Neuron (in vitro differentiated cells): ENCODE measurements at regions not wholly inside any gene's neighbourhood (a gene's known extent, or its start where the extent isn't known, plus 50 kb on each side); places are given as distances from the start of the nearest gene placed in this dataset.
"Not testable (repeated sequence)": the region's sequence is repeated elsewhere in the genome, so short reads cannot be mapped to it uniquely, and the experiment has no call there.

Experiments used
- H2AFZ ChIP-seq: one replicate; pipeline ENCODE4 v1.6.1; 2013; ENCODE audit warnings: low read depth, mild to moderate bottlenecking, inconsistent platforms, low read length, moderate library complexity
- H3K27me3 ChIP-seq: one replicate; pipeline ENCODE4 v1.6.1; 2013; ENCODE audit warnings: low read length; ENCODE audit not compliant: insufficient read depth
- H3K36me3 ChIP-seq: one replicate; pipeline ENCODE4 v1.6.1; 2013; ENCODE audit warnings: low read length; ENCODE audit not compliant: insufficient read depth
- H3K4me1 ChIP-seq: one replicate; pipeline ENCODE4 v1.6.1; 2013; ENCODE audit warnings: low read length; ENCODE audit not compliant: insufficient read depth
- H3K4me3 ChIP-seq: 2 replicates; pipeline ENCODE4 v1.5.1; 2013; ENCODE audit warnings: mild to moderate bottlenecking, low read length, moderate library complexity
- H3K9me3 ChIP-seq: one replicate; pipeline ENCODE4 v1.6.1; 2013; ENCODE audit warnings: low read length

- H3K4me1 ChIP-seq = no peaks in the 10 kb centered on the region
- H3K4me3 ChIP-seq = no peak overlapping the region
- H3K9me3 ChIP-seq = no peaks in the 10 kb centered on the region
- no peaks in the 10 kb centered on the region for H3K27me3 ChIP-seq
- no peaks in the 10 kb centered on the region for H3K36me3 ChIP-seq
- no peak overlapping the region for H2AFZ ChIP-seq
Observed at GRCh38 chrX:39414290-39414854, 613.1 kb downstream of the MID1IP1 start.

DNA sequence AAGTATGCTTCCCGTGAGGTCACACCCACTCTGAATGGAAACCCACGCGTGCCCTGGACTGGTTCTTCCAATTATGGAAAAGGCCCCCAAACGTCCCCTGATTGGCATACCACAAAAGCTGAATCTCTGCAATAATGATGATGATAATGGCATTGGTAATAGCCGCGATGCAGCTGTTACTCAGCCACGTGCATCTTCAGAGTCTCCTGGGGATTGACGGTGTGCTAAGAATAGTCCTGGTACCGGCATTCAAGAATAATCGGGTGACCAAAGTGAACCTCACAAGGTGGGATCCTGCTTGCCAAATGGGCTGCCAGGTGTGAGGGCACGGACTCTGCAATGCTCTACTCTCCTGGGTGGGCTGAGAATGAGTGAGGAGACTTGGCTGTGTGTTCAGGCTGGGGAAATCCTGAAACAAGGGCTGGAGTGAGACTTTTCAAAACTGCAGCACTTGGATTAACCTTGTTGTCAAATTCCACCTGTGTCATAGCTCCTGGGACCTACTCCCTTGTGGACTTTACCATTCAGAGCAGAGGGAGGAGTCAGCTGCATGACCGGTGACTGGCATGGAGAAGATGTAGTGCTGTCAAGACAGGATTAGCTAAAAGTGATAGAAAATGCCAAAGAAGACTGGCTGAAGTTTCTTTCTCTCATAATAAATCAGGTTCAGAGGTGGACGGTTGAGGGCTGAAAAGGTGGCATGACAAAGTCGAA lies 615.4 kb downstream of the MID1IP1 start:
- no peak overlapping the region for H2AFZ ChIP-seq
- H3K27me3 ChIP-seq = no peaks in the 10 kb centered on the region
- H3K9me3 ChIP-seq = no peaks in the 10 kb centered on the region
- H3K36me3 ChIP-seq = no peaks in the 10 kb centered on the region
- no peak overlapping the region for H3K4me3 ChIP-seq
- H3K4me1 ChIP-seq = no peaks in the 10 kb centered on the region

DNA sequence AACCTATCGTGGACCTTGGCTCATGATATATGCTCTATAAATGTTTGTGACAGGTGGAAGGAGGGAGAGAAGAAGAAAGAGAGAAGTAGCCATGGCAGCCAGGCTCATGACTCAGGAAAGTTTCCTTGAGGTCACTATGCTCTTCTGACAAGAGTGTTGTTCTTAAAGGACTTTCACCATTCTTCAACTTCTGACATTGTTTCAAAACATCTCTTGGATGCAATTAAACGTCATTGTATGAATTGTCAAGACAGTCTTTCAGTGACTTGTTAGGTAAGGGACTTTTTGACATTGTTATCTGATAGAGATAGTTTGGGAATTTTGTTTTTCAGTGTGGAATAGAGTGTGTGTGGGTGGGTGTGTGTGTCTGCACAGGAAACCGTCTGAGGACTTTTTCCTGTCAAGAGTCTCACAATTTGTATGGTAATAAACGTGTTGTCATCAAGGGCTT lies 617.0 kb downstream of the MID1IP1 start:
- Histone ChIP-seq H3K36me3 (no peaks in the 10 kb centered on the region), H3K9me3 (no peaks in the 10 kb centered on the region), H3K4me1 (no peaks in the 10 kb centered on the region), H3K4me3 (no peak overlapping the region), H2AFZ (no peak overlapping the region), H3K27me3 (peaks cover 4% of the 10 kb centered on the region)

DNA sequence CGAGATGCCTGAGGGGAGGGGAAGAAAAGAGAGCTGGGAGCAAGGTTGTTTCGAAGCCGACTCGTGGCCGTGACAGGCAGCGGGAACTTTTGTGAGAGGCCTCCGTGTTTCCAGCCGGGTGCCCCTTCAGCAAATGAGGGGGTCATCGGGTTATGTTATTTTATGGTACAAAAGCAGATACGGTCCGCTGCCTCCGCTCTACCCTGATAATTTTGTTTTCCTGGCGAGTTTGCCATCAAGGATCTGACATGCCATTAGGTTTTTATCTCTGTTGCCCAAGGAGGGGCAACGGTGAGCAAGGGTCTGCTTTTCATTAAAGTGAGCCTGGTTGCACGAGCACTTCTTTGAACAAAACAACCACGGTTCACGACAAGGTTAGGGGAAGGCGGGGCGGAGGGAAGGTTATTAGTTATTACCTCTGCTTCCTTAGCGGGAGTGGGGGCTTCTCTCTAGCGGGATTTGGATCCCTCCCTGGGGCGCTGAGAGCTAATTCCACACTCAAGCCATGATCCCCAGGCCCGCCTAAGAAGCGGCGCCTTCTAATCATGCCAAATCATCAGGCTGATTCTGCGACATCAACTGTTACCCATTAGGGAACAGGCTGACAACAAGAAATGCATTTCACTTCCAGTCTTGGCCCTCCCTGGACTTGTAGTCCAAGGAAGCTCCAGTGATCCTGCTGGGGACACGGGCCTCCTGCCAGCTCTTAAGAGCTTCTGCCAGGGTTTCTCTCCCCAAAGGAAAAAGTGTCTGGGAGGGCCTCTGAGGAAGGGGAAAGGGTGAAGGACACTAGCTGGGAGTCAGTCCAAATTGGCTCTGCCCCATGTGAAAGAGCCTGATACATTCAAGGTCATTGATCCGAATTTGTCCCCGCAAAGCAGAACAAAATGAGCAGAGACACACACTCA lies 617.7 kb downstream of the MID1IP1 start:
- peaks cover 4% of the 10 kb centered on the region for H3K27me3 ChIP-seq
- no peaks in the 10 kb centered on the region for H3K9me3 ChIP-seq
- no peak overlapping the region for H2AFZ ChIP-seq
- no peaks in the 10 kb centered on the region for H3K36me3 ChIP-seq
- H3K4me3 ChIP-seq = no peak overlapping the region
- no peaks in the 10 kb centered on the region for H3K4me1 ChIP-seq

DNA sequence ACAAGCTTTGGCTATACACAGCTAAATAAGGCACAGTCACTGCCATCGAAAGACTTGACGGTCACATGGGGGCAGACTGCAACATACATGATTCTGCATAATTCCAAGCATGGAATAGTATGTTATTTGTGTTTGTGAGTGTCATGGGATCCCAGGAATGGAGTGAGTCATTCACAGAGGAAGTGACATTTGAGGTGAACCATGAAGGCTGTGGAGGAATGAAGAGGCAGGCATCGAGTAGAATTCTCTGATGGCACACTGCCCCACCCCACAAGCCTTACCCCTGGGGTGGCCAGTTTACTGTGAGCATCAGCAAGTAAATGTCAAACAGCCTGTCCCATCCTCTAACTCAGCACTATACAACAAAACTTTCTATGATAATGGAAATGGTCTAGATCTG lies 619.7 kb downstream of the MID1IP1 start:
- Histone ChIP-seq H3K36me3 (no peaks in the 10 kb centered on the region), H3K27me3 (peaks cover 4% of the 10 kb centered on the region), H2AFZ (no peak overlapping the region), H3K4me3 (no peak overlapping the region), H3K9me3 (no peaks in the 10 kb centered on the region), H3K4me1 (no peaks in the 10 kb centered on the region)

- Histone ChIP-seq H3K9me3 (no peaks in the 10 kb centered on the region), H3K4me3 (no peak overlapping the region), H3K27me3 (peaks cover 4% of the 10 kb centered on the region), H3K4me1 (no peaks in the 10 kb centered on the region), H3K36me3 (no peaks in the 10 kb centered on the region), H2AFZ (no peak overlapping the region)
Observed at GRCh38 chrX:39425124-39425806, 624.0 kb downstream of the MID1IP1 start.

DNA sequence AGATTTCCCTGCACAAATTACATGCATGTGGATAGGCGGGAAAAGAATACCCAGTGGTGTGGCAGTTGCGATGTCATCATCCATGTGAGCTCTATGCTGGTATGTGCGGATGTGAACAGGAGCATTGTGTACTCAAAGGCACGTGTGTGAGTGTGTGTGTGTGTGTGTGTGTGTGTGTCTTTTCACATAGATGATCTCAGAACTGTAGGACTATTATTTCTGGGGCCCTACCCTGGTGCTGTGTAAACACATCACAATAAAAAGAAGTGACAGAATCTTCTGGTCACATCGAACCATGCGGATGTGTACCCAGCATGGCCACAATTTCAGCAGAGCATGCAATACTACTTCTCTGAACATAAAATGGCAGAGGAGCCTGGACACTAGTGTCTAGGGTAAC lies 624.8 kb downstream of the MID1IP1 start:
- Histone ChIP-seq H3K4me1 (no peaks in the 10 kb centered on the region), H2AFZ (no peak overlapping the region), H3K36me3 (no peaks in the 10 kb centered on the region), H3K9me3 (no peaks in the 10 kb centered on the region), H3K27me3 (peaks cover 4% of the 10 kb centered on the region), H3K4me3 (no peak overlapping the region)

DNA sequence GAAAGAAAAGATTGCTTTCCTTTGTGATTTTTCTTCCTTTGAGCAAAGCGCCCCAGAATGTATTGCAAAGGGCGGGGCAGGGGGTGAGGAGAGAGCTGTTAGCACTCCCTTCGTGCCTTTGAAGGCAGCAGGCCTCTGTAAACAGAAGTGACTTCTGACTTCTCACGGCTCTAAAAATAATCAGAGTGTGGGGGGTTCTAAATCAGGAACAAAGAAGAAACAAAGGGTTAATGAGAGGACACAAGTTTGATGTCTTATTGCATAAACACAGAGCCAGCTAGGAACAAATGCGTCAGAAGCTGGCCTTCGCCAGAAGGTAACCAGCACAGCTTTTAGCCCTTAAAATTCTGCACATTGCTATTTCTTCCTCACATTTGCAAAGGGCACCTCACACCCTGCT lies 626.2 kb downstream of the MID1IP1 start:
- H2AFZ ChIP-seq = no peak overlapping the region
- no peaks in the 10 kb centered on the region for H3K4me1 ChIP-seq
- H3K27me3 ChIP-seq = peaks cover 4% of the 10 kb centered on the region
- no peak overlapping the region for H3K4me3 ChIP-seq
- no peaks in the 10 kb centered on the region for H3K9me3 ChIP-seq
- H3K36me3 ChIP-seq = no peaks in the 10 kb centered on the region

DNA sequence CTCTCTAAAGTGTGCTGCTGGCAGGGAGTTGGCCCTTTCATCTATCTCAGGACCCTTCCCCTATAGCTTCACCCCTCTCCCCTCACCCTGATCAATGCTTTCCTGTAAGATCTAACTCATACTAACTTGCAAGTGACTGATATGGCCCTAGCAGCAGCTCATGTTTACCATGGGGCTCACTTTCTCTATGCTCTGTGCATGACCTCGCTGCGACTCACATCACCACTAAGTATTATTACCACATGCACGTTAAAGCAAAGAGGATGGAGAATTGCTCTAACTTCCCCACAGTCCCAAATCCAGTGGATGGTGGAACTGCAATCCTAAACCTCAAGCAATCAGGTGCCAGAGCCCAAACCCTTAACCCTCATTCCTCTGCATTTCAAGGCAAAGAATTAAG lies 626.6 kb downstream of the MID1IP1 start:
- Histone ChIP-seq H3K36me3 (no peaks in the 10 kb centered on the region), H3K4me1 (no peaks in the 10 kb centered on the region), H2AFZ (no peak overlapping the region), H3K4me3 (no peak overlapping the region), H3K9me3 (no peaks in the 10 kb centered on the region), H3K27me3 (peaks cover 3% of the 10 kb centered on the region)

DNA sequence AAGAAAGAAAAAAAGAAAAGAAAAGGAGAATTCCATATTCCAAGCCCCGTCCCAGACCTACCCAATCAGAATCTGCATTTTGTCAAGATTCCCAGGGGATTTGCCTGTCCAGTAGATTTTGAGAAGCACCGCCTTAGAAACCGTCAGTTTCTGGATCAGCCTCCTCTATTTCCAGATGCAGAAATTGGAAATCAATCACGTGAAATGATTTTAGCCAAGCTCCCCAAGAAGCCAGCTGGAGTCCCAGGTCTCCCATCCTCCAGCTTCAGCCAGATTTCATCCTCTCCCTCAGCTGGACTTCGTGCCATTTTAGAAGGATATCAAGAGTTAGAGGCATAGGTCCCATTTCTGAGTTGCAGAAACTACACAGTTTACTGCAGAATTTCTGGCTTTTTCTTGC lies 629.3 kb downstream of the MID1IP1 start:
- Histone ChIP-seq H3K4me1 (no peaks in the 10 kb centered on the region), H3K27me3 (no peaks in the 10 kb centered on the region), H3K4me3 (no peak overlapping the region), H3K36me3 (no peaks in the 10 kb centered on the region), H2AFZ (no peak overlapping the region), H3K9me3 (no peaks in the 10 kb centered on the region)

- H3K27me3 ChIP-seq = no peaks in the 10 kb centered on the region
- H3K9me3 ChIP-seq = no peaks in the 10 kb centered on the region
- no peak overlapping the region for H3K4me3 ChIP-seq
- no peaks in the 10 kb centered on the region for H3K4me1 ChIP-seq
- H3K36me3 ChIP-seq = no peaks in the 10 kb centered on the region
- no peak overlapping the region for H2AFZ ChIP-seq
Observed at GRCh38 chrX:39431893-39432292, 630.6 kb downstream of the MID1IP1 start.

- not testable (repeated sequence) for H3K36me3 ChIP-seq, H3K4me1 ChIP-seq, H2AFZ ChIP-seq, H3K4me3 ChIP-seq, H3K27me3 ChIP-seq, H3K9me3 ChIP-seq
Observed at GRCh38 chrX:39434671-39435070, 633.4 kb downstream of the MID1IP1 start.

DNA sequence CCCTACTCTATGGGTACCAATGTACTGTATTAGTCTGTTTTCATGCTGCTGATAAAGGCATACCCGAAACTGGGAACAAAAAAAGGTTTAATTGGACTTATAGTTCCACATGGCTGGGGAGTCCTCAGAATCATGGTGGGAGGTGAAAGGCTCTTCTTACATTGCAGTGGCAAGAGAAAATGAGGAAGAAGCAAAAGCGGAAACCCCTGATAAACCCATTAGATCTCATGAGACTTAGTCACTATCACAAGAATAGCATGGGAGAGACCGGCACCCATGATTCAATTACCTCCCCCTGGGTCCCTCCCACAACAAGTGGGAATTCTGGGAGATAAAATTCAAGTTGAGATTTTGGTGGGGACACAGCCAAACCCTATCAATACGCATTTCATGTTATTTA lies 635.3 kb downstream of the MID1IP1 start:
- H3K4me1 ChIP-seq, H3K4me3 ChIP-seq, H2AFZ ChIP-seq, H3K27me3 ChIP-seq, H3K9me3 ChIP-seq, H3K36me3 ChIP-seq: not testable (repeated sequence)
